ENCODE measurements at regions not wholly inside any gene's neighbourhood (a gene's known extent, or its start where the extent isn't known, plus 50 kb on each side); places are given as distances from the start of the nearest gene placed in this dataset.

DNA sequence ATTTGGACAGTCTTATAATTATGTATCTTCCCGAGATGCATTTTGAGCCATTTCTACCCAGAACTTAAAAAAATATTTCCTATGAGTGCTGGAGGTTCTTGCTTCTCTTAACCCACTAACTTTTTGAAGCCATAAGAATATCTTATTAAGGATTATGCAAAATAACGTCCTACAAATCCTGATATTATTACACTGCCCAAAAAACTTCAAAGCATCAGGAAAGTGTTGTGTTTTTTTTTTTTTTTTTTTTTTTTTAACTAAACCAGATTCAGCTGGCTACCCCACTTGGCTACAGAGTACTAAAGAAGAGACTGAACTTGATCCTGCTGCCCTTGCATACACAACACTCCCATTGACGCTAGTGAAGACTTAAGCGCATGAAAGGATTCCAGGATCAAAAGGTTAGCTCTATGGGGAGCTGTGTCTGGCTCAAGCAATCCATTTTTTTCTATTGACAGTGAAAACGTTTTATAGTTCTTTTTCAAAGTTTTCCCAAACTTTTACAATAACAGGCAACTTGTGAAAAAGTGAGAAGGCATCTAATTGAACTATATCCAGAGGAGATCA, 141.4 kb downstream of the KCNRG start:
- no peaks in the 10 kb centered on the region for H3K27me3 ChIP-seq
- DNase-seq, result no peak
- no peaks in the 10 kb centered on the region for H3K9me3 ChIP-seq
- H3K36me3 ChIP-seq, result no peaks in the 10 kb centered on the region
- no peak overlapping the region for H3K4me3 ChIP-seq
- no peaks in the 10 kb centered on the region for H3K4me1 ChIP-seq (ENCODE audit: insufficient read depth)
- no peak overlapping the region for H3K27ac ChIP-seq
- no peak for TF ChIP-seq POLR2A (IDR thresholded peaks at IDR 0.05)
- TF ChIP-seq EP300 (IDR thresholded peaks at IDR 0.05), result no peak
- TF ChIP-seq, protein P1, sequence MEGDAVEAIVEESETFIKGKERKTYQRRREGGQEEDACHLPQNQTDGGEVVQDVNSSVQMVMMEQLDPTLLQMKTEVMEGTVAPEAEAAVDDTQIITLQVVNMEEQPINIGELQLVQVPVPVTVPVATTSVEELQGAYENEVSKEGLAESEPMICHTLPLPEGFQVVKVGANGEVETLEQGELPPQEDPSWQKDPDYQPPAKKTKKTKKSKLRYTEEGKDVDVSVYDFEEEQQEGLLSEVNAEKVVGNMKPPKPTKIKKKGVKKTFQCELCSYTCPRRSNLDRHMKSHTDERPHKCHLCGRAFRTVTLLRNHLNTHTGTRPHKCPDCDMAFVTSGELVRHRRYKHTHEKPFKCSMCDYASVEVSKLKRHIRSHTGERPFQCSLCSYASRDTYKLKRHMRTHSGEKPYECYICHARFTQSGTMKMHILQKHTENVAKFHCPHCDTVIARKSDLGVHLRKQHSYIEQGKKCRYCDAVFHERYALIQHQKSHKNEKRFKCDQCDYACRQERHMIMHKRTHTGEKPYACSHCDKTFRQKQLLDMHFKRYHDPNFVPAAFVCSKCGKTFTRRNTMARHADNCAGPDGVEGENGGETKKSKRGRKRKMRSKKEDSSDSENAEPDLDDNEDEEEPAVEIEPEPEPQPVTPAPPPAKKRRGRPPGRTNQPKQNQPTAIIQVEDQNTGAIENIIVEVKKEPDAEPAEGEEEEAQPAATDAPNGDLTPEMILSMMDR (IDR thresholded peaks at IDR 0.05), result no peak
- 28 to 39% (median 36%) methylated on average over 5 of the region's 5 CpGs for WGBS, 3 donors
- intact Hi-C loops (cut with DNase I), result no loop called here

DNA sequence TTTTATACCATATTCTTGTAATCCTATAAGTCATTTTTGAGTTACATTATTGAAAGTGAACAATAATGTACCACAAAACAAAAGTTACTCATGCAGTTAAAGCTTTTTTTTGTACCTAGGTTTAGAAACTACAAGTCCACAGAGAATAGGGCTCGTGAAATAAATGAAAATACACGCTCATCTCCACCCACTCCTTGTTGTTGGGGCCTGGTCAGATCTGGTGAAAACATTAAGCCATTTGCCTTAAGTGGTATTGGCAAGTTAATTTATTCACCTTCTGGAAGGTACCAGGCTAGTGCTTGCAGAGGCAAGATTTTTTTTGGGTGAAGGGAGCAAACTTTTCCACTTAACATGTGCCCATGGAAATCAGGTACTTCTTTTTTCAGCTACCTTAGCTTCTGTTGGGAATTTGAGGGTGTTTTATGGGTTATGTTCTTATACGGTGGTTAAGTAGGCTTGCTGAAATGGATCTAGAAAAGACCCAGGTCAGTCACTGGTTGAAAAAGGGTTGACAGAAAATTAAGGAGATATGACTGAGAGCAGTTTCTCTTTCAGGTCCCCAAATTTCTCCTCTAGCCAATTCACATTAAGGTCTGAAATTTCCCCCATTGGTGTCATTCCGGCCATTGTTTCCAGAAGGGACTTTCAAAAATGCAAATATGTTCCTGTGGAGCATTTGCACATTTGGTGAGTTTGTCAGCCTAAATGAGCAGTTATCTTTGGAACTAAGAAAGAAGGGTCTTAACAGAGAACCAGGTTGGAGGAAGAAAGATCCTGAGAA, 143.3 kb downstream of the KCNRG start:
- no peaks in the 10 kb centered on the region for H3K4me1 ChIP-seq (ENCODE audit: insufficient read depth)
- no peaks in the 10 kb centered on the region for H3K36me3 ChIP-seq
- DNase-seq, result no peak
- H3K4me3 ChIP-seq, result no peak overlapping the region
- H3K27ac ChIP-seq, result no peak overlapping the region
- intact Hi-C loops (cut with DNase I), result no loop called here
- no peaks in the 10 kb centered on the region for H3K27me3 ChIP-seq
- WGBS, 3 donors, result 87 to 96% (median 91%) methylated on average over 4 of the region's 4 CpGs
- H3K9me3 ChIP-seq, result no peaks in the 10 kb centered on the region
- TF ChIP-seq, protein P1 (IDR thresholded peaks at IDR 0.05), result no peak
- TF ChIP-seq POLR2A (IDR thresholded peaks at IDR 0.05) (no peak), EP300 (IDR thresholded peaks at IDR 0.05) (no peak)

DNA sequence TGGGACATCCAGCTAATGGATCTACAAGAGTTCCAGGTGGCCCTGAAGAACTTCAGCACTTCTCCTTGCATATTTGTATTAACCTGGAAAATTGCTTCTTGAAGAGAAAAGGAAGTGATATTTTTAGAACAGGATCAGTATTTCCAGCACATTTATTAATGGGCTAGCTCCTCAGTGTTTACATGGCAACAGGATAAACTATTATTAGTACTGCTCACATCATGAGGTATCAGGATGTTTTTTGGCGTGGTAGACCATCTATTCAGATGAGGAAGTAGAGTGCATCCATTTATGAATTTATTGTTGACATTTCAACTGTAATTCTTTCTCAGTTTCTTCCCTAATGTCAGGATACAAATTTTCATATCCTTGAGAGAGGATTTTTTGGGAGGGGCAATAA, 144.4 kb downstream of the KCNRG start:
- no peaks in the 10 kb centered on the region for H3K9me3 ChIP-seq
- H3K4me3 ChIP-seq, result no peak overlapping the region
- intact Hi-C loops (cut with DNase I), result no loop called here
- no peaks in the 10 kb centered on the region for H3K4me1 ChIP-seq (ENCODE audit: insufficient read depth)
- no peak overlapping the region for H3K27ac ChIP-seq
- 36 to 83% (median 79%) methylated on average over 1 of the region's 1 CpG for WGBS, 3 donors
- H3K27me3 ChIP-seq, result no peaks in the 10 kb centered on the region
- no peaks in the 10 kb centered on the region for H3K36me3 ChIP-seq
- no peak for DNase-seq
- TF ChIP-seq, protein P1 (IDR thresholded peaks at IDR 0.05), result no peak

DNA sequence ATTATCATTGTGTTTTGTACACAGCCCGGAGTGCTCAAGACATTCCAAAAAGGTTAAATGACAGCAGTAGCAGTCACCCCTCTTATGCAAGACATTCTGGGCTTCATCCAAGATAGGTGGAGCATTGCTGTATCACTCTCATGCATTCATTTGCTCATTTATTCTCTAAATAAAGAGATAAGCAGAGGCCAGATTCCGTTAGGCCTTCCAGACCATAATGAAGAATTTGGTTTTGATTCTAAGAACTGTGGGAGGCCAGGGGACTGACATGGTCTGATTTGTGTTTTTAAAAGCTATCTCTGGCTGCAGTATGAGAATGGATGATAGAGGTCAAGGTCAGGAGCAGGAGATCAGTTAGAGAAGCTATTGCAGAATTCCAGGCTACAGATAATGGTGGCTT, 145.8 kb downstream of the KCNRG start:
- H3K27ac ChIP-seq, result no peak overlapping the region
- no peak overlapping the region for H3K4me3 ChIP-seq
- no peaks in the 10 kb centered on the region for H3K4me1 ChIP-seq (ENCODE audit: insufficient read depth)
- WGBS, 3 donors, result 40 to 58% (median 51%) methylated on average over 2 of the region's 2 CpGs
- intact Hi-C loops (cut with DNase I), result no loop called here
- no peaks in the 10 kb centered on the region for H3K9me3 ChIP-seq
- H3K36me3 ChIP-seq, result no peaks in the 10 kb centered on the region
- DNase-seq, result no peak
- TF ChIP-seq EP300 (IDR thresholded peaks at IDR 0.05) (no peak), POLR2A (IDR thresholded peaks at IDR 0.05) (no peak)
- TF ChIP-seq, protein P1 (IDR thresholded peaks at IDR 0.05), result no peak
- no peaks in the 10 kb centered on the region for H3K27me3 ChIP-seq

Data from ovary (tissue), 7 donors.